Tibial artery (tissue), 4 donors: ENCODE measurements at regions not wholly inside any gene's neighbourhood (a gene's known extent, or its start where the extent isn't known, plus 50 kb on each side); places are given as distances from the start of the nearest gene placed in this dataset.

ENCODE experiments used
- DNase-seq, 2 donors: peaks; one replicate each; pipeline ENCODE4 v3.0.0-alpha.2; 2019
- H3K27ac ChIP-seq, 2 donors: fragments of 200-600 bp; sonication (generic) in 1 of 2; 1 replicate in 1 of 2; 2 replicates in 1 of 2; pipeline ENCODE4 v1.5.1; 2018 to 2019; ENCODE audit warnings: mild to moderate bottlenecking in 1 of 2
- H3K27me3 ChIP-seq, 2 donors: fragments of 200-600 bp; sonication (generic) in 1 of 2; one replicate each; pipeline versions ENCODE4 v1.5.1 to v1.6.0; 2016 to 2019
- H3K36me3 ChIP-seq, 3 donors: fragments of 200-600 bp; sonication (generic) in 2 of 3; one replicate each; pipeline ENCODE4 v1.5.1; 2016 to 2019; ENCODE audit warnings: mild to moderate bottlenecking in 2 of 3
- H3K4me1 ChIP-seq, 4 donors: fragments of 200-600 bp; sonication (generic) in 2 of 4; 1 replicate in 3 of 4; 2 replicates in 1 of 4; pipeline ENCODE4 v1.5.1; 2016 to 2019
- H3K4me3 ChIP-seq, 2 donors: fragments of 200-600 bp; sonication (generic) in 1 of 2; 1 replicate in 1 of 2; 2 replicates in 1 of 2; pipeline ENCODE4 v1.5.1; 2018 to 2019; ENCODE audit warnings: mild to moderate bottlenecking in 2 of 2
- H3K9me3 ChIP-seq, 3 donors: fragments of 200-600 bp; sonication (generic) in 1 of 3; one replicate each; pipeline ENCODE4 v1.5.1; 2016 to 2019
- CTCF ChIP-seq, 2 experiments: fragments of 200-600 bp in 1 of 2; fragments of 450-650 bp in 1 of 2; IDR thresholded peaks; one replicate each; pipeline ENCODE4 v1.5.1; 2017 to 2019; ENCODE audit warnings: antibody characterized with exemption in 2 of 2, mild to moderate bottlenecking in 1 of 2, moderate library complexity in 1 of 2
- intact Hi-C: fragments of 100-400 bp; cut with DNase I; formaldehyde crosslinking; loops from one replicate; pipeline ENCODE4 v1.15.0; 2023; ENCODE audit warnings: low total_unique reads

GRCh38 chr1:5479876-5480646, 512.2 kb downstream of the NPHP4 start:
- TF ChIP-seq CTCF (IDR thresholded peaks at IDR 0.05) = no peak
- peaks cover 0 to 55% of the 10 kb centered on the region in 2 donors for H3K27me3 ChIP-seq
- H3K9me3 ChIP-seq = no peaks in the 10 kb centered on the region
- DNase-seq = no peak
- H3K36me3 ChIP-seq = no peaks in the 10 kb centered on the region
- H3K4me1 ChIP-seq = no peaks in the 10 kb centered on the region
- H3K27ac ChIP-seq = no peak overlapping the region
- intact Hi-C loops = no loop called here
- no peak overlapping the region for H3K4me3 ChIP-seq

- intact Hi-C loops = no loop called here
- TF ChIP-seq CTCF (IDR thresholded peaks at IDR 0.05) = no peak
- DNase-seq = no peak
- Histone ChIP-seq H3K27ac (no peak overlapping the region), H3K4me1 (no peaks in the 10 kb centered on the region), H3K27me3 (peaks cover 0 to 46% of the 10 kb centered on the region in 2 donors), H3K4me3 (no peak overlapping the region), H3K36me3 (no peaks in the 10 kb centered on the region), H3K9me3 (no peaks in the 10 kb centered on the region)
Observed at GRCh38 chr1:5478961-5479360, 513.3 kb downstream of the NPHP4 start.

- Histone ChIP-seq H3K36me3 (no peaks in the 10 kb centered on the region), H3K27me3 (peaks cover 0 to 46% of the 10 kb centered on the region in 2 donors), H3K4me1 (no peaks in the 10 kb centered on the region), H3K9me3 (no peaks in the 10 kb centered on the region), H3K27ac (no peak overlapping the region), H3K4me3 (no peak overlapping the region)
- intact Hi-C loops = no loop called here
- no peak for DNase-seq
- no peak for TF ChIP-seq CTCF (IDR thresholded peaks at IDR 0.05)
Observed at GRCh38 chr1:5478156-5478695, 514.0 kb downstream of the NPHP4 start.

- Histone ChIP-seq H3K36me3 (no peaks in the 10 kb centered on the region), H3K9me3 (no peaks in the 10 kb centered on the region), H3K4me3 (no peak overlapping the region), H3K27ac (no peak overlapping the region), H3K4me1 (no peaks in the 10 kb centered on the region), H3K27me3 (peaks cover 0 to 45% of the 10 kb centered on the region in 2 donors)
- DNase-seq = no peak
- no peak for TF ChIP-seq CTCF (IDR thresholded peaks at IDR 0.05)
- intact Hi-C loops = no loop called here
Observed at GRCh38 chr1:5477716-5478115, 514.5 kb downstream of the NPHP4 start.

- no peak for TF ChIP-seq CTCF (IDR thresholded peaks at IDR 0.05)
- Histone ChIP-seq H3K27ac (no peak overlapping the region), H3K4me3 (no peak overlapping the region), H3K9me3 (no peaks in the 10 kb centered on the region), H3K4me1 (no peaks in the 10 kb centered on the region), H3K27me3 (peaks cover 0 to 37% of the 10 kb centered on the region in 2 donors), H3K36me3 (no peaks in the 10 kb centered on the region)
- no peak for DNase-seq
- intact Hi-C loops = no loop called here
Observed at GRCh38 chr1:5475572-5475971, 516.7 kb downstream of the NPHP4 start.
